ENCODE measurements at regions not wholly inside any gene's neighbourhood (a gene's known extent, or its start where the extent isn't known, plus 50 kb on each side); places are given as distances from the start of the nearest gene placed in this dataset.

- DNase-seq = no peak
These were observed 54.3 kb downstream of the TMEM215 start for GRCh38 chr9:32837551-32838058.

DNA sequence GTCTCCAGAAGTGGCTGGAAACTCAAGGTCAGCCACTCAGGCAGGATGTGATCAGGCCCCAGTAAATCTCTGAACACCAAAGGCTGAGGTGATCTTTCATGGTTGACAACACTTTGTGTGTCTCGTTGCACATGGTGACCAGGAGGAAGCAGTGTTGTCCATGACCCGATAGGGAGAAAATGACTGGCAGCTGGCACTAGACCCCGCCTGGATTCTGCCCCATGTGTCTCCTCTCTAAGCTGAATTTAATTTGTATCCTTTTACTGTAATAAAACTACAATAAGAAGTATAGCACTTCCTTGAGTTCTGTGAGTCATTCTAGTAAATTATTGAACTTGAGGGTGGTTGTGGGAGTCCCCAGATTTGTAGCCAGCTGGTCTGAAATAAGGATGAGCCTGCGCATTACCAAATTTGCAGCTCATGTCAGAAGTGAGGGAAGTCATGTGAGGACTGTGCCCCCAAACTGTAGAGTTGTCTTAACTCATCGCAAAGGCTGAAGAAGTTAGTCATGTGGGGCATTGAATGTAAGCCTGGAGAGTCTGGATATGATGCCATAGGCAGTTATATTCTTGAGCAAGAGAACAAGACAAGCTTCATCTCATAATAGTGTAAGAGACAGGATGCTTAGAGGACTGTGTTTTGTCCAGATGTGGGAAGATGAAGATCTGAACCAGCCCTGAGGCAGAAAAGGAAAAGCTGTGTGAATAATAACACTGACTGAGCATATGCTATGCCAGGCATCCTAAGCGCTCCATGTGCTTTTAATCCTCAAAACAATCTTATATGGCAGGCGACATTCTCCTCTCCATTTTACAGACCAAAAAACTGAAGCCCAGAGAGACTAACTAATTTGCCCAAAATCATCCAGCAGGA is 55.9 kb downstream of the TMEM215 start:
- no peak for DNase-seq

DNA sequence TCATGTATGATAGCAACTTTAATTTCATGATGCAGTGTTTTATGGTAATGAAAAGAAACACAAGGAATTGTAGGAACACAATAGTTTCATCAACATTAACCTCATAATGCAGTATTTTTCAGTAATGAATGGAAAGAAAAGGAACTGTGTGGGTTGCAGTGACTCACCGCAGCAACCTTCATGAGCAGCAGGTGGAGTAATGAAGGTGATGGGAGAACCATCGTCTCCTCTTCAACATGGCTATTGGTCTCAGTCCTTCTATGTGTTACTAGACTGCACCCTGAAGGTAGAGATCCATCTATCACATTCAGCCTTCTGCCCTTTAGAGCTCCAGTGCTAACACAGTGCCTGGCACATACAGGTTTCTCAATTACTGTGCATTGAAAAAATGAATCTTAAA is 58.0 kb downstream of the TMEM215 start:
- DNase-seq = no peak

GRCh38 chr9:32843295-32843694 is 60.0 kb downstream of the TMEM215 start:
- DNase-seq = no peak

DNA sequence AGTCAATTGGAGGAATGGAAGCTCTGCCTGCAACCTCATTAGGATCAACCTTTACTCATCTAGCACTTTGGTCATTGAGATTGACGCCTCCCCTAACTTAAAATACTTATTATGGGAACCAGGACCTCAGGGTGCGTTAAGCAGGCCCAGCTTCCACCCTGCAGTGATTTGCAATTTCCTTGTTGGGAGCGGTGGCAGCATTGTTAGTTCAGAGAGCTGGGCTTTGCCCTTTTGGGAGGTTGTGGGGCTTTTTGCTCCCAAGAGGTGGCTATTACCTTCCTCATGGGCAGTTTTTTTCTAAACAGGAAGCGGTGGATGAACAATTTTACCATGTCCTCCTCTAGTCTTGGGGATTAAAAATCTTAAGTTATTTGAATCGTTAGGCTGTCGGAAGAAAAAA is 60.9 kb downstream of the TMEM215 start:
- no peak for DNase-seq

DNA sequence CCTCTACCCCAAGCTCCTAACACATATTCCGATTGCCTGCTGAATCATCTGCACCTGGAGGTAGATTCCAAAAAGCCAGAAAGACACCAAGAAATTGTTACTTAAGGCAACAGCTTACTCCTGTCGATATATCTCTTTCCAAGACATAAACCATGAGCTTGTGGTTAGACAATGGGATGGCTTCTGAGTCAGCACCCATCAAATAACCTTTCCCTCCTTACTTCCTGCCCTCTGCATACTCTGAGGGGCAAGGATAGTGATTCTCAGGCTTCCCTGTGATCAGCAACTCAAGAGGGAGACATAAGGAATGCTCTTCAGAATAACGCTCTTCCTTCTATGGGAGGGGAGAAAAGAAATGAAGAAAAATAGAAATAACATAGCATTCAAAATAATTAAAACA is 70.9 kb downstream of the TMEM215 start:
- no peak for DNase-seq

GRCh38 chr9:32855752-32856151 is 72.4 kb downstream of the TMEM215 start:
- no peak for DNase-seq

GRCh38 chr9:32863291-32863690 is 80.0 kb downstream of the TMEM215 start:
- DNase-seq = no peak

DNA sequence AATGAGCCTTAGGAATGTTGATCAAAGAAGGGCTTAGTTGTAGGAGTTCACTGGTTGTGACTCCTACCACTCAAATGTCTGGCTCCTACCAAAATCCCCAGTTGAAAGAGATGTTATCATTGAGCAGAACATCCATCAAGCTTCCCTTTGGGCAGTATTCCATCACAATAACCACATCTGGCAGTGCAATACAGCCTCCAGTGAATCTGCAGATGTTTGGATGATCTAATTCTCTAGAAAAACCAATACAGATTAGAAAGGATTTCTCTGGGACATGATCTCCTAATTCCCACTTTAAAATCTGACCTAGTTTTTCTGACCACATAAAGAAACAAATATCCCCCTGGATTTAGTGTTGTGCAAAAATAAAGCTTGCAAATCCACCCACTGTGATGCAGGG is 81.6 kb downstream of the TMEM215 start:
- DNase-seq = no peak

GRCh38 chr9:32866273-32866672 is 82.9 kb downstream of the TMEM215 start:
- DNase-seq = no peak

- DNase-seq = no peak
These were observed 83.7 kb downstream of the TMEM215 start for GRCh38 chr9:32867026-32867425.

DNA sequence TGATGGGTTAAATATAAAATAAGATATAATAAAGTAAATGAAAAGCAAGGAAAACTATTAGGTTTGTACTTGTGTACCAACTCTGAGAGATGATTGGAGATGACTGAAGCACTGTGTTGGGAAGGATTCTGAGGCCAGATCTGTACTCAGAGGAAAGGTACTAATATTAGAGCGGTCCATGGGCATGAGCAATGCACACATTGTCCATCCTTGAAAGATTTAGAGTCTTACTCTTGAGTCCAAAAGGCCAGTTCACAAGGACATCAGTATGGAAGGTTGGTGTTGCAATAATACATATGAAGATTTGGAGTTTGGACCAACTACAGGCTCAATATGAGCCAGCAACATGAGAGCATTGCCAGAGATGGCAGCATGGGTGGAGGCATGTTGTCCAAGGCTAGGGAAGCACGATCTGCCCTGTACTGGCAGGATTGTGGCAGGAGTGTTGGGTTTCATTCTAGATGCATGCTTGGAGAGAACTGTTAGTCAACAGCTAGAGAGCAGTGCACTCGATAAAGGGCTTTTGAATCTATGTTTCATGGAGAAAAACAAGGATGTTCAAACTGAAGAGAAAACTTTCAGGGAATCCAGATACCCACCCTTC is 84.4 kb downstream of the TMEM215 start:
- DNase-seq = no peak

DNA sequence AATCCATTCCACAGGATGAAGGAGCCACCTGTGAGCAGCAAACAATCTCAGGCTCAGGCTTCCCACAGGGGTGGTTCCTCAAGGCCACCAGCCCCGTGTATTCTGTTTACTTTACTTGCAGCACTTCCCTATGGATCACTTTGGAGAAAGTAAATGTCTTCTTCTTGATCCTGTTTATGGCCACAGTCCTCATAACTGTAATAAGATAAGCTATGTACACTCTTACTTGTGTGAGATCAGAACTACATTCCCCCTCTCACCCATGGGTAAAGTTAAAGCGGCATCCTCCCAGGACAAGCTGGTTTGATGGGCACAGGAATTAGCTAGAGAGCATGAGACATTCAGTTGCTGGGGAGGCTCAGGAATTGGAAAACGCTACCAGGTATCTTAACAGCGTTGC is 86.1 kb downstream of the TMEM215 start:
- no peak for DNase-seq

- no peak for DNase-seq
These were observed 89.8 kb downstream of the TMEM215 start for GRCh38 chr9:32873131-32873530.

- no peak for DNase-seq
These were observed 90.2 kb downstream of the TMEM215 start for GRCh38 chr9:32873553-32873952.

GRCh38 chr9:32875242-32875641 is 91.9 kb downstream of the TMEM215 start:
- DNase-seq = no peak

GRCh38 chr9:32875748-32876147 is 92.4 kb downstream of the TMEM215 start:
- no peak for DNase-seq

GRCh38 chr9:32877103-32877502 is 93.8 kb downstream of the TMEM215 start:
- no peak for DNase-seq

DNA sequence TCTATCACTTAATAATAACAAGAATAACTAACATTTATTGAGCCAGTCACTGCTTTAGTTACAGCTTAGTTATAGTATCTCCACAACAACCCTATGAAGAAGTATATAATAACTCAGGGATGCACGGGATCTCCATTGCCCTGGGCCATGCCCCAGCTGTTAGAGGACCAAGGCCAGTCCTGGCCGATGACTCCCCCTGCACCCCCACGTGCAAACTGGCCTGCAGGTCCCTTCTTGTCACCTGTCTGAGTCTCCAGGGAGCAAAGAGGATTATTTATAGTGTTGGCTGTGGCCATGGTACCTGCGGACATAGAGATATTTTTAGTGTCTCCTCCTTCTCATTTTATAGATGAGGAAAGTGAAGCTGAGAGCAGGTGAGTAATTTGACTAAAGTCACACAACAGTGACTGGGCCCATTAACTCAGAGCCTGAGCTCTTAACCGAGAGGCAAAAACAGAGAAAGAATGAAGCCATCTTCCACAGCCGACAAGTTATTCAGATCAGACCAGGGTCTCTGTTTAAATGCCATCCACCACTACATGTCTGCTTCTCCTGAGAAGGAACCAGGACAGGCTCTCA is 94.4 kb downstream of the TMEM215 start:
- no peak for DNase-seq

GRCh38 chr9:32879335-32879734 is 96.0 kb downstream of the TMEM215 start:
- DNase-seq = no peak

GRCh38 chr9:32881948-32882347 is 98.6 kb downstream of the TMEM215 start:
- DNase-seq = no peak

DNA sequence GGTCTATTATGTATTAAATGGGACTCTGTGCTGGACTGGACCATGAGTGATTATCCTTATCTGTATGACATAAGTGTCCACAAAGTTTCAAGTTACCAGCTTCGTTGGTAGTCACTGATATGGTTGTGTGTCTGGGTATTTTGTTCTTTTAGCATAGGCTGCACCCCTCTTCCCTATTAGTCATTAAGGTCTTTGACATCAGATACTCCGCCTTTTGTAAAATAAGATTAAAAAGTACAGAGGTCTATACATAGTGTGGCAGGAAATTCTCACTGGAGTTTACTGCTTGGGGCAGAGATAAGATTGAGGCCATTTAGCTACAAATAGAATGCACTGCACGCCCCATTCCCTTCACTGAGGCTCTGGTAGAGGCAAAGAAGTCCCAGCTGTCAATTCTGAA is 99.4 kb downstream of the TMEM215 start:
- DNase-seq = no peak

GRCh38 chr9:32884482-32884881 is 101.1 kb downstream of the TMEM215 start:
- no peak for DNase-seq

DNA sequence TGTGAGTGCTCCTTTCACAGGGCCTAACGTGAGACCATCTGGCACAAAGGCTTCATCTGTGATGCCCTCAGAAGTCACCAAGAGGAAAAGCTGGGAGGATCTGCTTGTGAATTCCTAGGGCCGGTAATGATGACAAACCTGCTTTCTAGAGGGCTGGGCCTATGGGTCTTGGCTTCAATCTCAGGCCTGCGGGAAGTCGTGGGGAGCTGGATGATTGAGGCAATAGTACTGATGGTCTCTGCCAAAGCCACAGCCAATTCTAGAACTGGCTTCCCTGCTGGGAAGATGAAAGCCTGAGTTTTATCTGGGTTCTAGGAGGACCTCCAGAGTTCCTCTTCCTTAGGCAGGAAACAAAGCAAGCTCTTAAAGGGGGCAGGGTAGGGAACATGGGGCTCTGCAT is 102.7 kb downstream of the TMEM215 start:
- no peak for DNase-seq
